H1 (cell line): ENCODE measurements at regions not wholly inside any gene's neighbourhood (a gene's known extent, or its start where the extent isn't known, plus 50 kb on each side); places are given as distances from the start of the nearest gene placed in this dataset.

Source experiments
- CTCF ChIA-PET: fragments of 300-600 bp; sonication (Branson Sonifier 250); formaldehyde crosslinking; loops from one replicate; lab custom pipeline; 2021; ENCODE audit not compliant: partially characterized antibody; lab: Charles Lee
- POLR2A ChIA-PET: fragments of 300-600 bp; sonication (Branson Sonifier 250); formaldehyde crosslinking; loops from one replicate; lab custom pipeline; 2021; ENCODE audit warnings: inconsistent platforms; ENCODE audit not compliant: partially characterized antibody; lab: Charles Lee
- DNase-seq, 2 experiments: peaks; one replicate each; pipeline versions ENCODE4 v3.0.0 to v3.0.0-alpha.2; 2010 to 2022; ENCODE audit warnings: low spot score in 2 of 2, low read depth in 1 of 2, mixed read lengths in 1 of 2
- FAIRE-seq: peaks from 2 replicates; lab custom pipeline; 2011; peaks lifted over from hg19 to GRCh38; lab: Jason Lieb, UNC
- H2AFZ ChIP-seq: 2 replicates; pipeline ENCODE4 v1.8.1; 2012; ENCODE audit warnings: low read length, inconsistent platforms
- H2AK5ac ChIP-seq: 2 replicates; pipeline ENCODE4 v1.6.1; 2013; ENCODE audit warnings: low read depth, low read length
- H2BK120ac ChIP-seq: replicated peaks from 2 replicates; pipeline ENCODE3; 2013; ENCODE audit warnings: low read depth, low read length, inconsistent platforms
- H2BK12ac ChIP-seq: 2 replicates; pipeline ENCODE4 v1.6.1; 2013; ENCODE audit warnings: low read depth, low read length
- H2BK15ac ChIP-seq: 2 replicates; pipeline ENCODE4 v1.6.1; 2013; ENCODE audit warnings: low read length
- H2BK20ac ChIP-seq: 2 replicates; pipeline ENCODE4 v1.6.1; 2013; ENCODE audit warnings: low read length
- H2BK5ac ChIP-seq: 2 replicates; pipeline ENCODE4 v1.6.1; 2013; ENCODE audit warnings: low read depth, low read length
- H3K14ac ChIP-seq: 2 replicates; pipeline ENCODE4 v1.6.1; 2013; ENCODE audit warnings: inconsistent platforms; ENCODE audit not compliant: insufficient read length
- H3K18ac ChIP-seq: 2 replicates; pipeline ENCODE4 v1.6.1; 2013; ENCODE audit warnings: low read length; ENCODE audit errors: extremely low read depth
- H3K23ac ChIP-seq: 2 replicates; pipeline ENCODE4 v1.6.1; 2013; ENCODE audit warnings: inconsistent platforms; ENCODE audit not compliant: insufficient read length
- H3K23me2 ChIP-seq: 2 replicates; pipeline ENCODE4 v1.6.1; 2013; ENCODE audit warnings: low read depth, low read length
- H3K27ac ChIP-seq: 2 replicates; pipeline ENCODE4 v1.6.1; 2011; ENCODE audit warnings: low read depth, low read length, inconsistent platforms
- H3K27me3 ChIP-seq, 4 experiments: replicated peaks in 1 of 4; 1 replicate in 1 of 4; 2 replicates in 3 of 4; pipeline versions ENCODE4 v1.6.1 to v1.8.1; 2011 to 2013; ENCODE audit warnings: low read length in 3 of 4, mild to moderate bottlenecking in 3 of 4, inconsistent platforms in 2 of 4, mixed read lengths in 2 of 4, moderate library complexity in 1 of 4; ENCODE audit not compliant: control insufficient read depth in 3 of 4, insufficient read depth in 3 of 4; ENCODE audit errors: extremely low read depth in 1 of 4
- H3K36me3 ChIP-seq, 4 experiments: 2 replicates each; pipeline versions ENCODE4 v1.6.1 to v1.8.1; 2011 to 2013; ENCODE audit warnings: mild to moderate bottlenecking in 4 of 4, low read length in 3 of 4, moderate library complexity in 2 of 4, control low read depth in 1 of 4, inconsistent platforms in 1 of 4; ENCODE audit not compliant: insufficient read depth in 4 of 4, control insufficient read depth in 2 of 4
- H3K4ac ChIP-seq: replicated peaks from 2 replicates; pipeline ENCODE3; 2013; ENCODE audit warnings: low read length, low read depth, mixed read lengths, inconsistent platforms; ENCODE audit not compliant: insufficient read length
- H3K4me1 ChIP-seq, 4 experiments: replicated peaks in 1 of 4; 1 replicate in 1 of 4; 2 replicates in 3 of 4; pipeline versions ENCODE4 v1.6.1 to v1.8.1; 2011 to 2013; ENCODE audit warnings: low read length in 3 of 4, inconsistent platforms in 2 of 4, mixed read lengths in 1 of 4; ENCODE audit not compliant: insufficient read depth in 4 of 4, control insufficient read depth in 3 of 4
- H3K4me2 ChIP-seq, 2 experiments: 2 replicates each; pipeline versions ENCODE4 v1.6.1 to v1.8.1; 2011 to 2013; ENCODE audit warnings: low read depth in 2 of 2, low read length in 2 of 2, control low read depth in 1 of 2, inconsistent platforms in 1 of 2, mild to moderate bottlenecking in 1 of 2; ENCODE audit not compliant: insufficient read depth in 1 of 2
- H3K4me3 ChIP-seq, 4 experiments: fragments of 200-600, 300-600 bp in 1 of 4; sonication (generic), shearing (Covaris generic), sonication (Bioruptor Twin) in 1 of 4; 2 replicates each; pipeline versions ENCODE4 v1.5.1 to v1.8.1; 2011 to 2016; ENCODE audit warnings: low read length in 4 of 4, low read depth in 3 of 4, control low read depth in 2 of 4, inconsistent platforms in 2 of 4, mild to moderate bottlenecking in 2 of 4, mixed read lengths in 1 of 4, moderate library complexity in 1 of 4; ENCODE audit not compliant: insufficient read depth in 2 of 4; ENCODE audit errors: extremely low read depth in 1 of 4
- H3K56ac ChIP-seq: replicated peaks from 2 replicates; pipeline ENCODE3; 2013; ENCODE audit warnings: low read depth, mild to moderate bottlenecking, mixed read lengths, low read length, inconsistent platforms; ENCODE audit not compliant: insufficient read length
- H3K79me1 ChIP-seq: 2 replicates; pipeline ENCODE4 v1.6.1; 2013; ENCODE audit warnings: low read depth, low read length, control low read depth
- H3K79me2 ChIP-seq, 2 experiments: 2 replicates each; pipeline versions ENCODE4 v1.6.1 to v1.8.1; 2012 to 2013; ENCODE audit warnings: low read length in 2 of 2, mild to moderate bottlenecking in 2 of 2, inconsistent platforms in 1 of 2; ENCODE audit not compliant: insufficient read depth in 2 of 2, control insufficient read depth in 1 of 2
- H3K9ac ChIP-seq, 4 experiments: replicated peaks in 1 of 4; 1 replicate in 1 of 4; 2 replicates in 3 of 4; pipeline versions ENCODE4 v1.6.1 to v1.8.1; 2011 to 2013; ENCODE audit warnings: low read depth in 3 of 4, low read length in 3 of 4, control low read depth in 2 of 4, mild to moderate bottlenecking in 2 of 4, moderate library complexity in 2 of 4, inconsistent platforms in 1 of 4; ENCODE audit errors: extremely low read depth in 1 of 4
- H3K9me3 ChIP-seq, 2 experiments: 2 replicates each; pipeline versions ENCODE4 v1.6.1 to v1.8.1; 2012 to 2013; ENCODE audit warnings: mild to moderate bottlenecking in 2 of 2, moderate library complexity in 2 of 2, control low read depth in 1 of 2, inconsistent platforms in 1 of 2, low read depth in 1 of 2, low read length in 1 of 2, mixed read lengths in 1 of 2; ENCODE audit not compliant: insufficient read depth in 2 of 2
- H4K20me1 ChIP-seq, 2 experiments: replicated peaks in 1 of 2; 2 replicates each; pipeline versions ENCODE3 to v1.8.1; 2011 to 2013; ENCODE audit warnings: inconsistent platforms in 2 of 2, low read length in 2 of 2, mild to moderate bottlenecking in 1 of 2; ENCODE audit not compliant: insufficient read depth in 2 of 2, control insufficient read depth in 1 of 2
- H4K5ac ChIP-seq: 2 replicates; pipeline ENCODE4 v1.6.1; 2013; ENCODE audit warnings: low read length, low read depth, mixed read lengths, inconsistent platforms; ENCODE audit not compliant: insufficient read length
- H4K8ac ChIP-seq: 2 replicates; pipeline ENCODE4 v1.8.0; 2013; ENCODE audit warnings: mild to moderate bottlenecking, moderate library complexity, low read length, inconsistent platforms; ENCODE audit not compliant: insufficient read depth; ENCODE audit errors: extremely low read depth
- H4K91ac ChIP-seq: replicated peaks from 2 replicates; pipeline ENCODE3; 2013; ENCODE audit warnings: low read length, mixed read lengths, inconsistent platforms; ENCODE audit not compliant: insufficient read length
- BCL11A ChIP-seq, 2 experiments: IDR thresholded peaks; one replicate each; pipeline ENCODE4 v1.6.1; 2011; ENCODE audit warnings: low read depth in 2 of 2, low read length in 2 of 2, mild to moderate bottlenecking in 2 of 2
- CBX5 ChIP-seq: fragments of 300-800, 300-1000 bp; sonication (generic); IDR thresholded peaks from 2 replicates; pipeline ENCODE4 v1.7.1; 2016; ENCODE audit warnings: antibody characterized with exemption, low read length, low read depth
- CBX8 ChIP-seq: fragments of 300-800, 300-1000 bp; sonication (generic); IDR thresholded peaks from 2 replicates; pipeline ENCODE4 v1.7.1; 2016; ENCODE audit warnings: low read depth, low read length, borderline replicate concordance
- CHD1 ChIP-seq: IDR thresholded peaks from 2 replicates; pipeline ENCODE4 v1.6.1; 2012; ENCODE audit warnings: low read depth, low read length, improper control_type of control experiment
- CREB1 ChIP-seq: IDR thresholded peaks from 2 replicates; pipeline ENCODE4 v1.6.1; 2012; ENCODE audit warnings: inconsistent platforms
- EZH2 ChIP-seq: fragments of 200-600 bp; sonication (generic); IDR thresholded peaks from 2 replicates; pipeline ENCODE4 v1.7.1; 2012; ENCODE audit warnings: low read depth, mild to moderate bottlenecking, moderate library complexity, low read length, inconsistent platforms; ENCODE audit not compliant: severe bottlenecking
- FOSL1 ChIP-seq: IDR thresholded peaks from 2 replicates; pipeline ENCODE4 v1.6.1; 2011; ENCODE audit warnings: mild to moderate bottlenecking, low read depth, low read length, moderate library complexity; ENCODE audit not compliant: insufficient read depth
- JUN ChIP-seq: IDR thresholded peaks from 2 replicates; pipeline ENCODE4 v1.6.1; 2011; ENCODE audit warnings: low read depth, mild to moderate bottlenecking, improper control_type of control experiment, low read length
- PHF8 ChIP-seq: fragments of 200-600 bp; sonication (generic); conservative IDR thresholded peaks from 2 replicates; pipeline ENCODE4 v1.7.1; 2012; ENCODE audit warnings: low read depth, mild to moderate bottlenecking, inconsistent platforms, low read length, moderate library complexity
- TAF1 ChIP-seq: IDR thresholded peaks from 2 replicates; pipeline ENCODE4 v1.6.1; 2011; ENCODE audit warnings: mild to moderate bottlenecking, low read depth, low read length
- YY1 ChIP-seq: IDR thresholded peaks from 2 replicates; pipeline ENCODE4 v1.6.1; 2011; ENCODE audit warnings: low read depth, mild to moderate bottlenecking, low read length
- WGBS, 2 experiments: shearing (Covaris generic) in 1 of 2; methylation state at CpG; one replicate each; pipeline versions ENCODE4 v1.1.6 to v1.1.7; 2013 to 2015; ENCODE audit warnings: low lambda C conversion rate in 2 of 2, mixed read lengths in 2 of 2, inconsistent platforms in 1 of 2, low coverage in 1 of 2, missing lambda C conversion rate in 1 of 2; ENCODE audit not compliant: insufficient replicate concordance in 2 of 2, insufficient coverage in 1 of 2, insufficient read length in 1 of 2; ENCODE audit errors: extremely low coverage in 1 of 2, missing lambda C conversion rate in 1 of 2; 5-methylcytosine and 5-hydroxymethylcytosine counted together

DNA sequence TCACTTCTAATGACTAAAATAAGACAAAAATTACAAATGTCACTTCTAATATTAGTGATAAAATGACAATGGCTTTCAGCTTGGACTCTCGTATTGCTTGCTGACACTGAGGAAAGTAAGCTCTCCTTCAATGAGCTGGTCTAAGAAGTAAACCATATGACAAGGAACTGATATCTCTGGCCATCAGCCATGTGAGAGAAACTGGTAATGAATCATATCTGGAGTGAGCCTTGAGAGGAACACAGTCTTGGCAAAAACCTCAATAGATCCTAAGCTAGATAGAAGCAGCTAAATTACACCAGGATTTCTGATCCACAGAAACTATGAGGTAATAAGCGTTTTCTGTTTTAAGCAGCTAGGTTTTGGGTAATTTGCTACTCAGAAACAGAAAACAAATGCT is 1575.1 kb downstream of the OTOL1 start:
- Histone ChIP-seq H3K79me1 (no peaks in the 10 kb centered on the region), H3K23ac (no peak overlapping the region), H3K4me3 (no peak overlapping the region), H2BK20ac (no peak overlapping the region), H2AFZ (peak overlapping the region; percentile 64; the same call in 1 of the 2 replicates), H3K36me3 (peaks cover 0 to 3% (median 0%) of the 10 kb centered on the region in 4 experiments; a peak in 1 of 8 replicates), H2BK15ac (no peak overlapping the region), H3K56ac (no peak overlapping the region), H3K9me3 (no peaks in the 10 kb centered on the region), H3K4ac (no peak overlapping the region), H3K23me2 (no peaks in the 10 kb centered on the region), H4K20me1 (no peaks in the 10 kb centered on the region), H2BK5ac (no peak overlapping the region), H3K18ac (no peak overlapping the region), H3K14ac (no peak overlapping the region), H4K8ac (no peak overlapping the region), H3K4me2 (no peak overlapping the region), H3K9ac (no peak overlapping the region), H3K27me3 (no peaks in the 10 kb centered on the region), H2AK5ac (no peak overlapping the region), H2BK12ac (no peak overlapping the region), H4K91ac (no peak overlapping the region), H3K27ac (no peak overlapping the region), H3K4me1 (no peaks in the 10 kb centered on the region), H3K79me2 (no peaks in the 10 kb centered on the region), H2BK120ac (no peak overlapping the region), H4K5ac (no peak overlapping the region)
- DNase-seq (no peak), FAIRE-seq (no peak)
- 87% methylated on average over 2 of the region's 2 CpGs; no CpG with 5 or more reads in 1 of the 2 experiments for WGBS, 2 experiments
- ChIA-PET CTCF (interaction anchor here (2.3 kb wide), 1 partner anchor 15 kb away, joined by 14 read pairs; no protein-coding TSS in a partner anchor), POLR2A (no interaction called here)
- TF ChIP-seq YY1 (no peak), PHF8 (no peak), CREB1 (no peak), JUN (no peak), BCL11A (IDR thresholded peaks at IDR 0.05; ENCODE audit: low read depth in 2 of 2, low read length in 2 of 2) (no peak), CBX5 (no peak), FOSL1 (no peak), CHD1 (no peak), EZH2 (no peak), TAF1 (no peak), CBX8 (no peak)
